Panc1 (cell line): ENCODE measurements at regions not wholly inside any gene's neighbourhood (a gene's known extent, or its start where the extent isn't known, plus 50 kb on each side); places are given as distances from the start of the nearest gene placed in this dataset.
A peak's percentile ranks its signal among the peaks of the same experiment; 100 is the strongest.

ENCODE experiments used
- ATAC-seq: fragments of 200-7000 bp; cut with Tn5 transposase; 2 replicates; pipeline ENCODE4 v1.9.1; 2020; ENCODE audit warnings: mild to moderate bottlenecking, moderate library complexity
- BruUV-seq: library from RNA; stranded (reverse); fragments of 400-500 nt; replicated peaks from 2 replicates; lab custom pipeline; 2021; lab: Mats Ljungman, UMichigan
- CTCF ChIA-PET: fragments of 300-600 bp; sonication (Branson Sonifier 250); formaldehyde crosslinking; loops from one replicate; lab custom pipeline; 2022; ENCODE audit warnings: antibody characterized with exemption; lab: Charles Lee
- POLR2A ChIA-PET: fragments of 300-600 bp; sonication (Branson Sonifier 250); formaldehyde crosslinking; loops from one replicate; lab custom pipeline; 2022; ENCODE audit warnings: antibody characterized with exemption; lab: Charles Lee
- DNase-seq: peaks from one replicate; pipeline ENCODE4 v3.0.0-alpha.2; 2010; ENCODE audit warnings: low read depth, low spot score
- H3K27ac ChIP-seq: 2 replicates; pipeline ENCODE4 v1.5.1; 2011; ENCODE audit warnings: mild to moderate bottlenecking, low read length, inconsistent platforms
- H3K27me3 ChIP-seq: fragments of 200-500 bp; sonication (Bioruptor generic); 2 replicates; pipeline ENCODE4 v1.6.0; 2014; ENCODE audit warnings: low read length, inconsistent platforms; ENCODE audit not compliant: control insufficient read depth, insufficient read depth
- H3K36me3 ChIP-seq: fragments of 200-500 bp; sonication (Bioruptor generic); 2 replicates; pipeline ENCODE4 v1.5.1; 2014; ENCODE audit warnings: inconsistent platforms, mild to moderate bottlenecking, low read length, moderate library complexity; ENCODE audit not compliant: control insufficient read depth, insufficient read depth
- H3K4me1 ChIP-seq: 2 replicates; pipeline ENCODE4 v1.5.1; 2011; ENCODE audit warnings: inconsistent platforms, mild to moderate bottlenecking, low read length, moderate library complexity; ENCODE audit not compliant: control insufficient read depth, insufficient read depth
- H3K4me3 ChIP-seq, 2 experiments: 2 replicates each; pipeline ENCODE4 v1.5.1; 2011 to 2012; ENCODE audit warnings: low read depth in 2 of 2, low read length in 2 of 2, mild to moderate bottlenecking in 2 of 2, inconsistent platforms in 1 of 2, moderate library complexity in 1 of 2
- H3K9me3 ChIP-seq: fragments of 200-500 bp; sonication (Bioruptor generic); 2 replicates; pipeline ENCODE4 v1.5.1; 2014; ENCODE audit warnings: low read depth, mild to moderate bottlenecking, inconsistent platforms, low read length, moderate library complexity; ENCODE audit not compliant: control insufficient read depth, insufficient read depth
- CTCF ChIP-seq: fragments of 450-650 bp; IDR thresholded peaks from 2 replicates; pipeline ENCODE4 v1.5.1; 2017; ENCODE audit warnings: mild to moderate bottlenecking
- POLR2AphosphoS5 ChIP-seq: IDR thresholded peaks from 2 replicates; pipeline ENCODE4 v1.6.1; 2012; ENCODE audit warnings: mild to moderate bottlenecking, low read depth, low read length, moderate library complexity
- SIN3A ChIP-seq: IDR thresholded peaks from 2 replicates; pipeline ENCODE4 v1.6.1; 2012; ENCODE audit warnings: low read depth, mild to moderate bottlenecking, low read length, moderate library complexity, borderline replicate concordance; ENCODE audit not compliant: insufficient read depth
- TCF7L2 ChIP-seq: IDR thresholded peaks from 2 replicates; pipeline ENCODE4 v1.6.1; 2011; ENCODE audit warnings: mild to moderate bottlenecking, low read depth, low read length, inconsistent platforms
- in situ Hi-C: cut with HindIII; loops from 2 replicates; pipeline ENCODE4 v1.10.0; 2016; ENCODE audit warnings: low sequenced_read_pairs, low pct_unique_long_range_greater_than_20kb
- intact Hi-C: fragments of 100-400 bp; cut with micrococcal nuclease; formaldehyde crosslinking; loops from one replicate; pipeline ENCODE4 v1.10.0; 2022; ENCODE audit not compliant: unreplicated experiment
- TF ChIP-seq, protein P1 (sequence below), 2 experiments: IDR thresholded peaks; 2 replicates each; pipeline ENCODE4 v1.6.1; 2011 to 2012; ENCODE audit warnings: low read depth in 2 of 2, control low read depth in 1 of 2, low read length in 1 of 2, mild to moderate bottlenecking in 1 of 2, moderate library complexity in 1 of 2; ENCODE audit not compliant: insufficient read depth in 1 of 2

- in situ Hi-C loops = no loop called here
- CTCF ChIA-PET = no interaction called here
- intact Hi-C loops = loop anchor here (10.0 kb wide), 1 partner anchor 346 kb away; no protein-coding TSS in a partner anchor
- Histone ChIP-seq H3K4me1 (no peaks in the 10 kb centered on the region), H3K27ac (no peak overlapping the region), H3K9me3 (no peaks in the 10 kb centered on the region), H3K4me3 (no peak overlapping the region), H3K36me3 (no peaks in the 10 kb centered on the region), H3K27me3 (no peaks in the 10 kb centered on the region)
- ATAC-seq = no peak
- no TSS peak for BruUV-seq
- TF ChIP-seq CTCF (no peak), TCF7L2 (no peak), POLR2AphosphoS5 (no peak), SIN3A (no peak)
- POLR2A ChIA-PET = no interaction called here
- DNase-seq = no peak
Observed at GRCh38 chr5:4860631-4861030, 279.5 kb upstream of the ADAMTS16 start.

DNA sequence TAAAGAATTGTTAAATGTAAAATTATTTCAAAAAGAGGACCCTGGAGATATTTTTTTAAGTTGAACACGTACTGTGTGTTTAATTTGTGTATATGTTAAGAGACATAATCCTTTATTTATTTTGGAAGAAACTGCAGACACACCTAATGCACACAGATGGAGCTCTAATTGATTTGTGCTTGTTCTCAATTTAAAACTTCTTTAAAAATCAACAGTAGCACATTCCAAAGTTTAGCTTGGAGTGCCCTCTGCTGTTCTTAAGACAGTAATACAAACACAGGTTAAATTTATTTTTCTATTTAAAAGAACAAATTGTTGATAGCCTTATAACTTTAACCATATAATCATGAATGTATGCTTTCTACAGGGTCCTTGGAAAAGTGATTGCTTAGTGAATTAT lies 277.6 kb upstream of the ADAMTS16 start:
- ChIA-PET POLR2A (no interaction called here), CTCF (interaction anchor here (0.7 kb wide), 1 partner anchor 1091 kb away, joined by 3 read pairs; no protein-coding TSS in a partner anchor)
- H3K4me3 ChIP-seq = no peak overlapping the region
- H3K36me3 ChIP-seq = no peaks in the 10 kb centered on the region
- intact Hi-C loops = loop anchor here (10.0 kb wide), 1 partner anchor 348 kb away; no protein-coding TSS in a partner anchor
- no peaks in the 10 kb centered on the region for H3K4me1 ChIP-seq
- no TSS peak for BruUV-seq
- ATAC-seq (no peak), DNase-seq (peak; percentile 48)
- TF ChIP-seq CTCF (peak; percentile 66; the same call in 1 of the 2 replicates), TCF7L2 (no peak)
- H3K27me3 ChIP-seq = no peaks in the 10 kb centered on the region
- in situ Hi-C loops = no loop called here
- no peak overlapping the region for H3K27ac ChIP-seq
- no peaks in the 10 kb centered on the region for H3K9me3 ChIP-seq

DNA sequence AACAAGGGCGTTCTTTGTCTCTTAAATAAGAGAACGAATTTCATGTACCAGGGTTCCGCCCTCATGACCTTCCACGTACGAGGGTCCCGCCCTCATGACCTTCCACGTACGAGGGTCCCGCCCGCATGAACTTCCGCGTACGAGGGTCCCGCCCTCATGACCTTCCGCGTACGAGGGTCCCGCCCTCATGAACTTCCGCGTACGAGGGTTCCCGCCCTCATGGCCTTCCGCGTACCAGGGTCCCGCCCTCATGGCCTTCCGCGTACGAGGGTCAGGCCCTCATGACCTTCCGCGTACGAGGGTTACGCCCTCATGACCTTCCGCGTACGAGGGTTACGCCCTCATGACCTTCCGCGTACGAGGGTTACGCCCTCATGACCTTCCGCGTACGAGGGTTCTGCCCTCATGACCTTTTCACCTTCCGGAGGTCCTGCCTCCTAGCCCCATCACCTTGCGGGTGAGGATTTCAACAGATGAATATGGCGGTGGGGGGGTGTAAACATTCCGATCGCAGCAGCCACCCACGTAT lies 273.9 kb upstream of the ADAMTS16 start:
- Histone ChIP-seq H3K4me3 (no peak overlapping the region), H3K36me3 (no peaks in the 10 kb centered on the region), H3K27ac (no peak overlapping the region), H3K27me3 (peaks cover 2% of the 10 kb centered on the region), H3K4me1 (no peaks in the 10 kb centered on the region), H3K9me3 (no peaks in the 10 kb centered on the region)
- BruUV-seq = no TSS peak
- ATAC-seq (no peak), DNase-seq (no peak)
- ChIA-PET POLR2A (no interaction called here), CTCF (no interaction called here)
- in situ Hi-C loops = no loop called here
- intact Hi-C loops = loop anchor here (10.0 kb wide), 1 partner anchor 351 kb away; no protein-coding TSS in a partner anchor
- TF ChIP-seq, protein P1, sequence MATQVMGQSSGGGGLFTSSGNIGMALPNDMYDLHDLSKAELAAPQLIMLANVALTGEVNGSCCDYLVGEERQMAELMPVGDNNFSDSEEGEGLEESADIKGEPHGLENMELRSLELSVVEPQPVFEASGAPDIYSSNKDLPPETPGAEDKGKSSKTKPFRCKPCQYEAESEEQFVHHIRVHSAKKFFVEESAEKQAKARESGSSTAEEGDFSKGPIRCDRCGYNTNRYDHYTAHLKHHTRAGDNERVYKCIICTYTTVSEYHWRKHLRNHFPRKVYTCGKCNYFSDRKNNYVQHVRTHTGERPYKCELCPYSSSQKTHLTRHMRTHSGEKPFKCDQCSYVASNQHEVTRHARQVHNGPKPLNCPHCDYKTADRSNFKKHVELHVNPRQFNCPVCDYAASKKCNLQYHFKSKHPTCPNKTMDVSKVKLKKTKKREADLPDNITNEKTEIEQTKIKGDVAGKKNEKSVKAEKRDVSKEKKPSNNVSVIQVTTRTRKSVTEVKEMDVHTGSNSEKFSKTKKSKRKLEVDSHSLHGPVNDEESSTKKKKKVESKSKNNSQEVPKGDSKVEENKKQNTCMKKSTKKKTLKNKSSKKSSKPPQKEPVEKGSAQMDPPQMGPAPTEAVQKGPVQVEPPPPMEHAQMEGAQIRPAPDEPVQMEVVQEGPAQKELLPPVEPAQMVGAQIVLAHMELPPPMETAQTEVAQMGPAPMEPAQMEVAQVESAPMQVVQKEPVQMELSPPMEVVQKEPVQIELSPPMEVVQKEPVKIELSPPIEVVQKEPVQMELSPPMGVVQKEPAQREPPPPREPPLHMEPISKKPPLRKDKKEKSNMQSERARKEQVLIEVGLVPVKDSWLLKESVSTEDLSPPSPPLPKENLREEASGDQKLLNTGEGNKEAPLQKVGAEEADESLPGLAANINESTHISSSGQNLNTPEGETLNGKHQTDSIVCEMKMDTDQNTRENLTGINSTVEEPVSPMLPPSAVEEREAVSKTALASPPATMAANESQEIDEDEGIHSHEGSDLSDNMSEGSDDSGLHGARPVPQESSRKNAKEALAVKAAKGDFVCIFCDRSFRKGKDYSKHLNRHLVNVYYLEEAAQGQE (IDR thresholded peaks at IDR 0.05; ENCODE audit: insufficient read depth in 1 of 2, low read depth in 2 of 2, low read length in 1 of 2) = no peak
- no peak for TF ChIP-seq CTCF
- no peak for TF ChIP-seq SIN3A
- TF ChIP-seq POLR2AphosphoS5 = no peak
- TF ChIP-seq TCF7L2 = no peak
